Fibroblast of lung (primary cell): ENCODE measurements at regions not wholly inside any gene's neighbourhood (a gene's known extent, or its start where the extent isn't known, plus 50 kb on each side); places are given as distances from the start of the nearest gene placed in this dataset.

Experiments
- EZH2 ChIP-seq: IDR thresholded peaks from 2 replicates; pipeline ENCODE4 v1.5.1; 2012; ENCODE audit warnings: low read length, control low read depth, mild to moderate bottlenecking; ENCODE audit errors: missing control alignments
- TF ChIP-seq, protein P1 (sequence below), 2 donors: IDR thresholded peaks in 1 of 2; conservative IDR thresholded peaks in 1 of 2; 1 replicate in 1 of 2; 2 replicates in 1 of 2; pipeline ENCODE4 v1.5.1; 2011 to 2012; ENCODE audit warnings: low read length in 2 of 2, control low read depth in 1 of 2, inconsistent platforms in 1 of 2, low read depth in 1 of 2, mild to moderate bottlenecking in 1 of 2

- TF ChIP-seq, protein P1, sequence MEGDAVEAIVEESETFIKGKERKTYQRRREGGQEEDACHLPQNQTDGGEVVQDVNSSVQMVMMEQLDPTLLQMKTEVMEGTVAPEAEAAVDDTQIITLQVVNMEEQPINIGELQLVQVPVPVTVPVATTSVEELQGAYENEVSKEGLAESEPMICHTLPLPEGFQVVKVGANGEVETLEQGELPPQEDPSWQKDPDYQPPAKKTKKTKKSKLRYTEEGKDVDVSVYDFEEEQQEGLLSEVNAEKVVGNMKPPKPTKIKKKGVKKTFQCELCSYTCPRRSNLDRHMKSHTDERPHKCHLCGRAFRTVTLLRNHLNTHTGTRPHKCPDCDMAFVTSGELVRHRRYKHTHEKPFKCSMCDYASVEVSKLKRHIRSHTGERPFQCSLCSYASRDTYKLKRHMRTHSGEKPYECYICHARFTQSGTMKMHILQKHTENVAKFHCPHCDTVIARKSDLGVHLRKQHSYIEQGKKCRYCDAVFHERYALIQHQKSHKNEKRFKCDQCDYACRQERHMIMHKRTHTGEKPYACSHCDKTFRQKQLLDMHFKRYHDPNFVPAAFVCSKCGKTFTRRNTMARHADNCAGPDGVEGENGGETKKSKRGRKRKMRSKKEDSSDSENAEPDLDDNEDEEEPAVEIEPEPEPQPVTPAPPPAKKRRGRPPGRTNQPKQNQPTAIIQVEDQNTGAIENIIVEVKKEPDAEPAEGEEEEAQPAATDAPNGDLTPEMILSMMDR (conservative IDR thresholded peaks at IDR 0.05 in 1 of 2, IDR thresholded peaks at IDR 0.05 in 1 of 2; ENCODE audit: low read depth in 1 of 2, low read length in 2 of 2): no peak
- no peak for TF ChIP-seq EZH2
Measured at GRCh38 chr14:27315947-27316346, 718.1 kb upstream of the NOVA1 start.
